Ishikawa (cell line): ENCODE measurements at regions not wholly inside any gene's neighbourhood (a gene's known extent, or its start where the extent isn't known, plus 50 kb on each side); places are given as distances from the start of the nearest gene placed in this dataset.

Source experiments
- FOXM1 ChIP-seq: IDR thresholded peaks from 2 replicates; pipeline ENCODE4 v1.6.1; 2012; ENCODE audit warnings: low read depth, borderline replicate concordance
- MAX ChIP-seq: IDR thresholded peaks from 2 replicates; pipeline ENCODE4 v1.6.1; 2012
- RAD21 ChIP-seq: IDR thresholded peaks from 2 replicates; pipeline ENCODE4 v1.6.1; 2012; ENCODE audit warnings: low read depth
- TAF1 ChIP-seq: IDR thresholded peaks from 2 replicates; pipeline ENCODE4 v1.6.1; 2012; ENCODE audit warnings: low read depth, mild to moderate bottlenecking
- YY1 ChIP-seq: IDR thresholded peaks from 2 replicates; pipeline ENCODE4 v1.6.1; 2012; ENCODE audit warnings: low read depth

DNA sequence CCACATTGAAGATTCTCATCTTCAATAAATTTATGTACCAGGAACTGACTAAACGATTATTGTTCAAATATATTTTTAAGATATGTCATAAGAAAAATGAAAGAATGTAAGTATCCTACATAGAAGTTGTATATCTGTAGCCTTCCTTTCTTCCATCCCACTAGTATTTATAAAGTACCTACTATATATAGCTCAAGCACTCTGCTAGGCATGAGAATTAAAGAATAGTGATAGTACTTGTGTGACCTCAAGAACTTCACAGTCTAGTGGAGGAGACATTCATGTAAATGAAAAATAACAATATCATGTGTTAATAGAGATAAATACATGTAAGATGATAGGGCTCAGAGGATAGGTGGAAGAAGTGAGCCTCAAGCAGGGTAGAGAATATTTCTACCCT lies 201.0 kb upstream of the HMHB1 start:
- TF ChIP-seq RAD21 (no peak), FOXM1 (no peak), TAF1 (no peak), YY1 (no peak), MAX (no peak)
